ENCODE measurements at regions not wholly inside any gene's neighbourhood (a gene's known extent, or its start where the extent isn't known, plus 50 kb on each side); places are given as distances from the start of the nearest gene placed in this dataset.

DNA sequence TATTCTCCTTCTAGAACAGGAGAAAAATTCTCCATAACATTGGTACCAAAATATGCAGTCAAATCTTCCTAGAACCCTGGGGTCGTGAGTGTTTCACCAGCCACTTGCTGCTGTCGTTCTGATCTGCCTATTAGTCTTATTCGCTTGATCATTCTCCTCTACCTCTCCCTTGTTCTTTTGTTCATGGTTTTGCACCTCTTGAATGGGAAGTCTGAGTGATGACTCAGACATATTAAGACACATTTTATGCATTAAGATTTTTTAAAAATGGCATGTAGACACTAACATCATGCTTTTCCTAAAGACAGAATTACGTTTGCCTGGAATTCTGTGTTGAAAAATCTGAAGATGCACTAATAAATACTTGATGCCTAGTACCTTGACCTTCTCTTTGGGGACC is 159.2 kb upstream of the LRIG3 start:
- peaks cover 17% of the 10 kb centered on the region for H3K4me1 ChIP-seq (ENCODE audit: insufficient read depth, low read length)
- H3K4me3 ChIP-seq (ENCODE audit: low read depth in 1 of 2, low read length in 2 of 2) = no peak overlapping the region
- H3K9ac ChIP-seq (ENCODE audit: low read length) = no peak overlapping the region

DNA sequence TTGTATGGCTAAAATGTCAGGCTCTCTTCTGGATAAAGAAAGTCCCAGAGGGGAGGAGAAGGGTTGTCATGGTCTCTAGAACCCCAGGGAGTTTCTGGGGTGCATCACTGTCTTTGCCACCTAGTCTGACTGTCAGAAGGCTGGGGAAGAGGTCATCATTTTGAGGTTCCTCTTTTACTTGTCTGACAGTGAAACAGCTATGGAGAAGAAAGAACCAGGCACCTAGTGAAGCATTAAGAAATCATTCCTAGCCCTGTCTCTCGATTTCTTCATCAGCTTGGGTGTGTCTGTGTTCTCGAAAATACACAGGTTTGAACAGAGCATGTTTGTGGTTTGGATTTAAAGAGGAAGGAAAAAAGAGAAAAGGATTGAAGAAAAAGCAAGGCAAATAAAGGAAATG is 158.7 kb upstream of the LRIG3 start:
- H3K4me1 ChIP-seq (ENCODE audit: insufficient read depth, low read length) = peaks cover 12% of the 10 kb centered on the region
- no peaks in the 10 kb centered on the region for H3K36me3 ChIP-seq (ENCODE audit: insufficient read depth, low read length)
- no peak overlapping the region for H3K4me3 ChIP-seq (ENCODE audit: low read depth in 1 of 2, low read length in 2 of 2)
- no peak overlapping the region for H3K9ac ChIP-seq (ENCODE audit: low read length)
- H3K27ac ChIP-seq (ENCODE audit: low read depth, low read length) = no peak overlapping the region
- H3K9me3 ChIP-seq (ENCODE audit: low read length) = no peaks in the 10 kb centered on the region
- H3K27me3 ChIP-seq (ENCODE audit: control insufficient read depth in 1 of 2, insufficient read depth in 2 of 2, low read length in 2 of 2) = no peaks in the 10 kb centered on the region

More for the DNA sequence above, 159.2 kb upstream of the LRIG3 start:
- Histone ChIP-seq H3K27me3 (ENCODE audit: control insufficient read depth in 1 of 2, insufficient read depth in 2 of 2, low read length in 2 of 2) (no peaks in the 10 kb centered on the region), H3K9me3 (ENCODE audit: low read length) (no peaks in the 10 kb centered on the region), H3K36me3 (ENCODE audit: insufficient read depth, low read length) (no peaks in the 10 kb centered on the region), H3K27ac (ENCODE audit: low read depth, low read length) (no peak overlapping the region)

DNA sequence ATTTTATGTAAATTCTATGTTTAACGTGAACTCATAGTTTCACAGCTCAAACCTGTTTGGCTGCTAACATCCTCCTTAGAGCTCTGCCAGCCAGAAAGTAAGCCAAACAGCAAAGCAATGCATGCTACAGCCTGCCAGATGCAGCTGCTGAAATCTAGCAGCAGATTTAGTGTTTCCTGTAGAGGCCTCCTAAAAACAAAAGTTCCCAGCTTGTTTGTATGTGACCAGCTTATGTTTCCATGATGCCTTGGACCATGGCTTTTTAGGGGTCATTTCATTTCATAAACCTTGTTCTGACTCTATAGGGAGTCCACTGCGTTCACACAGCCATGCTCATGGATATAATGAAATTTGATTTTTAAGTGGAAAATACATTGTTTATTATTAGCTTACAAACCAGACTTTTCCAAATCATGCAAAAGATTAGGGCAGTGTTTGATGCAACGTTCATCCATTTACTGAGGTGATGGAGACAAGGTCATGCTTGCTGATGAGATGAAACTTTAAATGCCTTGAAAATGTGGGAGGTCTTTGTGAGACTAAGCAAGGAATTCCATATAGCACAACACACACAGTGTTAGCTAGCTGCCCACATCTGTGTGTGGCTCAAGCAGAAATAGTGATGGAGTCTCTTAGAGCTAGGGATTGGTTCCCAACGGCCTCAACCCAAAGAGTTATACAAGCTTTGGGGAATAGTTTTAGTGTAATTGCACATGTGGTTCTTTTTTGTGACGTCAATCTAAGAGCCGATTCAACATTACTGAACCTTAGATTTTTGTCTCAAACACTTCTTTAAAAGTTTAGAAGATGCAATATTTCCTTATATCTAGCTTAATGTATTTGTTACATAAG is 157.5 kb upstream of the LRIG3 start:
- Histone ChIP-seq H3K27ac (ENCODE audit: low read depth, low read length) (no peak overlapping the region), H3K4me1 (ENCODE audit: insufficient read depth, low read length) (peaks cover 7% of the 10 kb centered on the region), H3K27me3 (ENCODE audit: control insufficient read depth in 1 of 2, insufficient read depth in 2 of 2, low read length in 2 of 2) (no peaks in the 10 kb centered on the region), H3K9ac (ENCODE audit: low read length) (no peak overlapping the region), H3K4me3 (ENCODE audit: low read depth in 1 of 2, low read length in 2 of 2) (no peak overlapping the region), H3K9me3 (ENCODE audit: low read length) (no peaks in the 10 kb centered on the region), H3K36me3 (ENCODE audit: insufficient read depth, low read length) (no peaks in the 10 kb centered on the region)

DNA sequence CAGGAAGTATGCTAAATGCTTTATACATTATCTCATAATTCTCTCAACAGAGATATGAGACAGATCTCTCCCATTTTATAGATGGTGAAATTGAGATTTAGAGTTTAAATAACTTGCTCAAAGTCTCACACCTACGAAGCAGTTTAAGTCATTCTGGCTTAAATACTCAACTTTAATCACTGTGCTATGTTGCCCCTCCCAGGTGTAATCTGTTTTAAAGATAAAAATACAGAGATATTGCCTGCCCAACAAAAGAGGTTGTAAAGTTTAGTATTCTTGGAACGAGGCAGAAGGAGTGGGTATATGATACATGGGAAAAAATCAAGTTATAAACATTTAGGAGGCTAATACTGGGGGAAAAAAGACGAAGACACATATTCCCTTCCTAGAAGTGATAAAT is 156.8 kb upstream of the LRIG3 start:
- Histone ChIP-seq H3K27me3 (ENCODE audit: control insufficient read depth in 1 of 2, insufficient read depth in 2 of 2, low read length in 2 of 2) (no peaks in the 10 kb centered on the region), H3K9ac (ENCODE audit: low read length) (no peak overlapping the region), H3K9me3 (ENCODE audit: low read length) (no peaks in the 10 kb centered on the region), H3K4me3 (ENCODE audit: low read depth in 1 of 2, low read length in 2 of 2) (no peak overlapping the region), H3K27ac (ENCODE audit: low read depth, low read length) (no peak overlapping the region), H3K36me3 (ENCODE audit: insufficient read depth, low read length) (no peaks in the 10 kb centered on the region), H3K4me1 (ENCODE audit: insufficient read depth, low read length) (peaks cover 7% of the 10 kb centered on the region)

DNA sequence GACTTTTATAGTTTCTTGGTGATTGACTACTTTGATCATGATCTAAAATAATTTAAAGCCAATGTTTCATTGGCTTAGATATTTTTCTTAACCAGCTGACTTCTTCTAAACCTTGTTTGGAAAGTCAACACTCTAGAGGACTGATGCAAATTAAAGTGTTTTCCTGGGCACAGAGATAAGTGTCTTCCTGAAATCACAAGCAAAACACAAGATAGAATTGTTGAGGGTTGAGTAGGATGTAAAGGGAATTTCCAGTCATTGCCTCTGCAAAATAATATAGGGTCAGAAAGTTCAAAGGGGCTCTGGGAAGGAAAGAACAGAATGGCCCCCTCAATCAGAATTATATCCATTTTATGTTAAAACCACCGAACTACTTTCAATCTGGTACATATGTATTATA is 156.3 kb upstream of the LRIG3 start:
- Histone ChIP-seq H3K9ac (ENCODE audit: low read length) (no peak overlapping the region), H3K27me3 (ENCODE audit: control insufficient read depth in 1 of 2, insufficient read depth in 2 of 2, low read length in 2 of 2) (no peaks in the 10 kb centered on the region), H3K9me3 (ENCODE audit: low read length) (no peaks in the 10 kb centered on the region), H3K4me1 (ENCODE audit: insufficient read depth, low read length) (peaks cover 7% of the 10 kb centered on the region), H3K27ac (ENCODE audit: low read depth, low read length) (no peak overlapping the region), H3K4me3 (ENCODE audit: low read depth in 1 of 2, low read length in 2 of 2) (no peak overlapping the region), H3K36me3 (ENCODE audit: insufficient read depth, low read length) (no peaks in the 10 kb centered on the region)

DNA sequence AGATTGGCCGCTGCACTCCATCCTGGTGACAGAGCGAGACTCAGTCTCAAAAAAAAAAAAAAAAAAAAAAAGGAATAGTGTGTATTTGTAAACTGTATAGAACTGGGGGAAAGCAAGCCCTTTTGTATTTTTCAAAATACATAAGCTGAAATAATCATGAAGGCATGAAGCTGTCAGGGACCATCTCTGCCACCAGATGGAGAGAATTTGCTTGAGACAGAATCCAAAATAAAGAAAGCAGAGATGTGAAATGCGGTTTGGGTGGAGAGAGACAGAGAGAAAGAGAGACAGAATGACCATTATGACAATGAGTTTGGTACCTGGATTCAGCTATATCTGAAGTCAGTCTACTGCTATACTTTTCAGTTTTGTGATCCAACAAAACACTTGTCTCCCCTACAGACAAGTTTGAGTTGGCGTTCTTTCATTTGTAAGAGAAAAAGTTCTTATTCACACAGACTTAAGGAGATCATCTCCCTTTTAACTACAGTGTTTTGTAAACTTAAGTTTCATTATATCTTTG is 155.7 kb upstream of the LRIG3 start:
- Histone ChIP-seq H3K9ac (ENCODE audit: low read length) (no peak overlapping the region), H3K36me3 (ENCODE audit: insufficient read depth, low read length) (no peaks in the 10 kb centered on the region), H3K27me3 (ENCODE audit: control insufficient read depth in 1 of 2, insufficient read depth in 2 of 2, low read length in 2 of 2) (no peaks in the 10 kb centered on the region), H3K4me1 (ENCODE audit: insufficient read depth, low read length) (peaks cover 7% of the 10 kb centered on the region), H3K4me3 (ENCODE audit: low read depth in 1 of 2, low read length in 2 of 2) (no peak overlapping the region), H3K27ac (ENCODE audit: low read depth, low read length) (no peak overlapping the region), H3K9me3 (ENCODE audit: low read length) (no peaks in the 10 kb centered on the region)

DNA sequence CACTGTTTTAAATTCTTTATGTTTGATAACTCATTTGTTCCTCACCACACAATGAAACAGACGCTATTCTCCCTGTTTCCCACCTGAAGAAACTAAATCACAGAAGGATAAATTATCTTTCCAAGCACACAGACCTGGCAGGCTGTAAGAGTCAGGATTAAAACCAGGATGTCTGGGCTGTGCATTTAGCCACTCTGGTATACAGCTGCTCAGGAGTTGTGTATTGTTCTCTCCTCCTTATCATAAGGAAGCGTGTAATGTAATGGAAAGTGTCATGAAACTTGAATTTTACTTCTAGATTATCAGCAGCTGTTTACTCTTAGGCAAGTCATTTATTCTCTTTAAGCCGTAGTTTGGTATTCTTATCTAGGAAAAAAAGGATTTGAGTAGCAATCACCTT is 154.8 kb upstream of the LRIG3 start:
- H3K27me3 ChIP-seq (ENCODE audit: control insufficient read depth in 1 of 2, insufficient read depth in 2 of 2, low read length in 2 of 2) = no peaks in the 10 kb centered on the region
- H3K9me3 ChIP-seq (ENCODE audit: low read length) = no peaks in the 10 kb centered on the region
- H3K27ac ChIP-seq (ENCODE audit: low read depth, low read length) = no peak overlapping the region
- no peak overlapping the region for H3K9ac ChIP-seq (ENCODE audit: low read length)
- no peak overlapping the region for H3K4me3 ChIP-seq (ENCODE audit: low read depth in 1 of 2, low read length in 2 of 2)
- peaks cover 11% of the 10 kb centered on the region for H3K4me1 ChIP-seq (ENCODE audit: insufficient read depth, low read length)
- H3K36me3 ChIP-seq (ENCODE audit: insufficient read depth, low read length) = no peaks in the 10 kb centered on the region

DNA sequence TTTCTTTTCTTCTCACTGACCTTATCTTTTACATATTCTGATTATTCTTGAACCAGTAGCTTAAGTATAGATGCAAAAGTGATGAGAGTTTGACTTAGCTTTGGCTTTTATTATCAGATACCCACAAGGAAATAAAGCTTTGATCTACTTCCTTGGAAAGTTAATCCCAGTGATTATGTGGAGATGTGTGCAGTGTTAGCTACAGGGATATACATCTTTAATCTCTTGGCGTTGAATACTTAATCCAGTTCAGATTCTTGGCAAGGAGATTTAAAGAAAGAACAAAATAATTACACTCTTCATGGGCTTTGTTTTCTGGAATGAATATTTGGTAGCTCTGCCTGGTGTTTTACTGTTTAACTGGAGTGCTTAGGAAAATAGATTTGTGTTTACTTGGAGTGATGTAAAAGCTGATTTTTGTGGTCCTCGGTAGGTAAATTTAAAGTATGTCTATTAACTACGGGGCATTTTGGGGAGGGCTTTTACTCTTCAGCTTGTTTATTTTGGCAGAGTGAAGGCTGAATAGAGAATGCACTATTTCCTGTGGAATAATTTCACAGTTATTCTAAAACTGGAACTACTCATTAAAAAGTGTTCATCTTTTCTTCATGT is 150.1 kb upstream of the LRIG3 start:
- Histone ChIP-seq H3K4me1 (ENCODE audit: insufficient read depth, low read length) (peaks cover 4% of the 10 kb centered on the region), H3K27me3 (ENCODE audit: control insufficient read depth in 1 of 2, insufficient read depth in 2 of 2, low read length in 2 of 2) (no peaks in the 10 kb centered on the region), H3K27ac (ENCODE audit: low read depth, low read length) (no peak overlapping the region), H3K36me3 (ENCODE audit: insufficient read depth, low read length) (no peaks in the 10 kb centered on the region), H3K9me3 (ENCODE audit: low read length) (no peaks in the 10 kb centered on the region), H3K9ac (ENCODE audit: low read length) (no peak overlapping the region), H3K4me3 (ENCODE audit: low read depth in 1 of 2, low read length in 2 of 2) (no peak overlapping the region)

DNA sequence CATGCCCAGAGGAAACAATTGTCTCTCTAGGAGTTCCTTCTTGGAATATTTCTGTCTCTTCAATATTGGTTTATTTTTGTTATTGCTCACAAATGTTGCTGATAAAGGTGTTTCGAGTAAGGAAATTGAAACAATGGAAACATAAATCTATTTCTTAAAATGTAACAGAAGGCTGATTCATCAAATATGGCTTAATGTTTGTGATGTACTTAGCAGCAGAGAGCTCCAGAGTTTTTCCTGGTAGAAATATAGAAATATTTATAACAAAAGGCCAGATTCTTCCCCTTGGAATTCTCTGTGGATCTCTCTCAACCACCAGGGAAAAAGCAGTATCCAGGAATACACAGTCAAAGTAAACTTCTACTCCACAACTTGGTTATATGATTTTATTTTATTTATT is 149.2 kb upstream of the LRIG3 start:
- Histone ChIP-seq H3K27ac (ENCODE audit: low read depth, low read length) (no peak overlapping the region), H3K27me3 (ENCODE audit: control insufficient read depth in 1 of 2, insufficient read depth in 2 of 2, low read length in 2 of 2) (no peaks in the 10 kb centered on the region), H3K4me3 (ENCODE audit: low read depth in 1 of 2, low read length in 2 of 2) (no peak overlapping the region), H3K9ac (ENCODE audit: low read length) (no peak overlapping the region), H3K4me1 (ENCODE audit: insufficient read depth, low read length) (peaks cover 4% of the 10 kb centered on the region), H3K9me3 (ENCODE audit: low read length) (no peaks in the 10 kb centered on the region), H3K36me3 (ENCODE audit: insufficient read depth, low read length) (no peaks in the 10 kb centered on the region)

DNA sequence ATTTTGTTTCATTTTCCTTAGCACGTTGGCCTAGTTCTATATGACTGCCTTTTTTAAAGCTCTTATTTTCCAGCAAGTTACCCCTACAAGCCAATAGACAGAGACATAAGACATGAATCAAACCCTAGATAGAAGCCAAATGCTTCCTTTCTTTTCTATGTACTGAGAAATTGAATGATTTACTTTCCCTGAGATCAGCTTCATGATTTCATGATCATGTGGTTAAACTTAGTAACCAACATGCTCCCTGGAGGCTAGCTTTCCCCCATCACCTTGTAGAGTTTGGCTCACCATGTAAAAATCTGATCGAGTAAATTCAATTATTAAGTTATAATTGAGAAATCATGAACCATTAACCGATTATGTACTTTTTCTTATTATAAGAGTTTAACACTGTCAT is 148.1 kb upstream of the LRIG3 start:
- Histone ChIP-seq H3K27ac (ENCODE audit: low read depth, low read length) (no peak overlapping the region), H3K9me3 (ENCODE audit: low read length) (no peaks in the 10 kb centered on the region), H3K4me1 (ENCODE audit: insufficient read depth, low read length) (peaks cover 4% of the 10 kb centered on the region), H3K36me3 (ENCODE audit: insufficient read depth, low read length) (no peaks in the 10 kb centered on the region), H3K9ac (ENCODE audit: low read length) (no peak overlapping the region), H3K4me3 (ENCODE audit: low read depth in 1 of 2, low read length in 2 of 2) (no peak overlapping the region), H3K27me3 (ENCODE audit: control insufficient read depth in 1 of 2, insufficient read depth in 2 of 2, low read length in 2 of 2) (no peaks in the 10 kb centered on the region)

DNA sequence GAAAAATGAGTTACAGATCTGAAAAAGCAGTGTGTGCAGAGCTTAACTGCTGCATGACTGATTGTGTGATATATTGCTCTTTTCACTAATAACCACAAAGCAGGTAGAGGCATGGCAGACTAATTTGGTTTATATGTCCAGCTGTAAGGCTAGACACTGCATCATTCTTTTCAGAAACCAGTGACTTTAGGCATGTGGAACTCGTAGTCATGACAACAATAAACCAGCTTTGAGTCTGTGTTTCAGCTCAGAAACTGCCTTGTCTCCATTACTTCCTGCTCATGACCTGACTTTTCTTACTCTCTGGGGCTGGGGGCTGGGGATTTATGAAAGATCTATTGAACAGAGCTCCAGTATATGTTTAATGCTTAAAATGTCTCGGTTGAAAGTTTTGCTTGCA is 146.8 kb upstream of the LRIG3 start:
- no peaks in the 10 kb centered on the region for H3K27me3 ChIP-seq (ENCODE audit: control insufficient read depth in 1 of 2, insufficient read depth in 2 of 2, low read length in 2 of 2)
- H3K4me3 ChIP-seq (ENCODE audit: low read depth in 1 of 2, low read length in 2 of 2) = no peak overlapping the region
- H3K36me3 ChIP-seq (ENCODE audit: insufficient read depth, low read length) = no peaks in the 10 kb centered on the region
- no peak overlapping the region for H3K27ac ChIP-seq (ENCODE audit: low read depth, low read length)
- peaks cover 4% of the 10 kb centered on the region for H3K4me1 ChIP-seq (ENCODE audit: insufficient read depth, low read length)
- H3K9me3 ChIP-seq (ENCODE audit: low read length) = no peaks in the 10 kb centered on the region
- H3K9ac ChIP-seq (ENCODE audit: low read length) = no peak overlapping the region

DNA sequence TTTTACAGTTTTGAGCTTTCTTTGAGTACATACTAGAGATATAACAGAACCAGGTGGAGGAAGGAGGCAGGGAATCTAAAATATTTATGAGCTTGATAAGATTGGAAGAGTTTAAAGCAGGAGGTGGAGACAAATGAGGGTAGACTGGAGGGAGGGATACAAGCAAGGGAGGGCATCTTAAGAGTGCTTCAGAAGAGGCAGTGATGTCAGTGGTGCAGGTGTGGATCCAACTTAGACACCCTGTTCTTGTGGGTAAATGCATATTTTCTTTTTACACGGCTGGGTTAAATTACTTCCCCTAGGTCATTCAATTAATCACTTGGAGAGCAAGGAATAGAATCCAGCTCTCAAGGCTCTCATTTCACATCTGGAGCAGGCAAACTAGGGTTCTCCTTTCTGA is 146.1 kb upstream of the LRIG3 start:
- H3K9ac ChIP-seq (ENCODE audit: low read length) = no peak overlapping the region
- H3K4me3 ChIP-seq (ENCODE audit: low read depth in 1 of 2, low read length in 2 of 2) = no peak overlapping the region
- H3K27ac ChIP-seq (ENCODE audit: low read depth, low read length) = no peak overlapping the region
- no peaks in the 10 kb centered on the region for H3K27me3 ChIP-seq (ENCODE audit: control insufficient read depth in 1 of 2, insufficient read depth in 2 of 2, low read length in 2 of 2)
- no peaks in the 10 kb centered on the region for H3K9me3 ChIP-seq (ENCODE audit: low read length)
- peaks cover 4% of the 10 kb centered on the region for H3K4me1 ChIP-seq (ENCODE audit: insufficient read depth, low read length)
- no peaks in the 10 kb centered on the region for H3K36me3 ChIP-seq (ENCODE audit: insufficient read depth, low read length)

Data from muscle layer of colon (tissue), 2 donors.